Smooth muscle cell (in vitro differentiated cells): ENCODE measurements at regions not wholly inside any gene's neighbourhood (a gene's known extent, or its start where the extent isn't known, plus 50 kb on each side); places are given as distances from the start of the nearest gene placed in this dataset.

Experiments
- DNase-seq: peaks from one replicate; lab custom pipeline; 2025; ENCODE audit not compliant: unreplicated experiment; lab: John Stamatoyannopoulos, UW
- H2AFZ ChIP-seq: fragments of 200-600 bp; sonication (generic); 2 replicates; pipeline ENCODE4 v1.6.0; 2016; ENCODE audit warnings: antibody characterized with exemption, low read depth, mild to moderate bottlenecking
- H3F3A ChIP-seq: fragments of 200-600 bp; sonication (generic); 2 replicates; pipeline ENCODE4 v1.6.0; 2017; ENCODE audit warnings: antibody characterized with exemption, low read depth
- H3K27ac ChIP-seq: fragments of 200-600 bp; sonication (generic); 2 replicates; pipeline ENCODE4 v1.5.1; 2016; ENCODE audit warnings: low read depth, mild to moderate bottlenecking
- H3K27me3 ChIP-seq: fragments of 200-600 bp; sonication (generic); 2 replicates; pipeline ENCODE4 v1.6.1; 2016; ENCODE audit warnings: low read depth, mild to moderate bottlenecking
- H3K36me3 ChIP-seq: fragments of 200-600 bp; sonication (generic); 2 replicates; pipeline ENCODE4 v1.5.1; 2016; ENCODE audit warnings: low read depth
- H3K4me1 ChIP-seq: fragments of 200-600 bp; sonication (generic); 2 replicates; pipeline ENCODE4 v1.5.1; 2016; ENCODE audit warnings: low read depth
- H3K4me2 ChIP-seq: fragments of 200-600 bp; sonication (generic); 2 replicates; pipeline ENCODE4 v1.6.0; 2016; ENCODE audit warnings: mild to moderate bottlenecking
- H3K4me3 ChIP-seq: fragments of 200-600 bp; sonication (generic); 2 replicates; pipeline ENCODE4 v1.5.1; 2016; ENCODE audit warnings: mild to moderate bottlenecking
- H3K79me2 ChIP-seq: fragments of 200-600 bp; sonication (generic); 2 replicates; pipeline ENCODE4 v1.6.0; 2016; ENCODE audit warnings: low read depth, mild to moderate bottlenecking
- H3K9ac ChIP-seq: fragments of 200-600 bp; sonication (generic); 2 replicates; pipeline ENCODE4 v1.6.0; 2016; ENCODE audit warnings: low read depth
- H3K9me3 ChIP-seq: fragments of 200-600 bp; sonication (generic); replicated peaks from 2 replicates; pipeline ENCODE4 v1.5.1; 2016; ENCODE audit warnings: low read depth
- H4K20me1 ChIP-seq: fragments of 200-600 bp; sonication (generic); 2 replicates; pipeline ENCODE4 v1.6.0; 2016; ENCODE audit warnings: low read depth
- CTCF ChIP-seq: fragments of 200-600 bp; sonication (generic); IDR thresholded peaks from 2 replicates; pipeline ENCODE4 v1.5.1; 2017; ENCODE audit warnings: borderline replicate concordance, mild to moderate bottlenecking, antibody characterized with exemption; ENCODE audit not compliant: insufficient read depth, poor library complexity, severe bottlenecking
- WGBS: methylation state at CpG from one replicate; pipeline ENCODE4 v1.1.7; 2016; ENCODE audit warnings: low lambda C conversion rate; 5-methylcytosine and 5-hydroxymethylcytosine counted together

- DNase-seq = no peak
Observed at GRCh38 chr3:194852345-194852744, 166.7 kb downstream of the FAM43A start.

DNA sequence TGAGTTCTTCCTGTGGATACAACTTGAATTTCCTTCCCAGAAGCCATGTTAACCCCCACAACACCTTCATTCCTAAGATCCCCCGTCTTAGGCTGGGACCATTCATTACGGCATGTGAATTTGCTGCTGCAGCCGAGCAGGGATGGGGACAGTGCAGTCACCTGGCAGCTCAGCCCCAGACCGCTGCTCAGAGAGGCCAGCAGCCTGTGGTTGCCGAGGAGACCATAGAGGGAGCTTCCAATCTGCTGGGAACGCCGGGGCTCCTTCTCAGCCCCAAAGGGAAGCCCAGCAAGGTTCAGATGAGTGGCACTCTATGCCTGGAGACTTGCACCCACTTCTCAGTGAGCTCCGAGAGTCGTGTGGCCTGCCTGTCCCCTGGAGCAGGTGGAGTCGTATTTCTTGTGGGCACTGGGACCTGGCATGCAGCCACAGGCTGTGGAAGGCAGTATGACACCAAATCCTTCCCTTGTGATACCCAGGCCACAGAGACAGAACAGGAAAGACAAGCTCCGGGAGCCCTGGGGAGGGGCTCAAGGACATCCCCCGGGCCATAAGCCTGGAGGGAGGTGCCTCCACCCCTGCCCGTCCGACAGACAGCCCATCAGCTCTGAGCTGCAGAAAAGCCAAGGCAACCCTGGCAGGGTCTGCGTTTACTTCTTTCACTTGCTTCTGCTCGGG, 167.3 kb downstream of the FAM43A start:
- no peak overlapping the region for H2AFZ ChIP-seq
- H3K27ac ChIP-seq = no peak overlapping the region
- no peaks in the 10 kb centered on the region for H3K79me2 ChIP-seq
- no peak for TF ChIP-seq CTCF
- H4K20me1 ChIP-seq = no peaks in the 10 kb centered on the region
- no peak overlapping the region for H3K4me3 ChIP-seq
- no peak overlapping the region for H3K9ac ChIP-seq
- H3F3A ChIP-seq = no peaks in the 10 kb centered on the region
- 80% methylated on average over 15 of the region's 16 CpGs for WGBS
- no peak overlapping the region for H3K4me2 ChIP-seq
- no peaks in the 10 kb centered on the region for H3K36me3 ChIP-seq
- H3K9me3 ChIP-seq = no peaks in the 10 kb centered on the region
- H3K27me3 ChIP-seq = no peaks in the 10 kb centered on the region
- no peaks in the 10 kb centered on the region for H3K4me1 ChIP-seq
- no peak for DNase-seq

More at GRCh38 chr3:194852345-194852744, 166.7 kb downstream of the FAM43A start:
- TF ChIP-seq CTCF = no peak
- Histone ChIP-seq H3K4me1 (no peaks in the 10 kb centered on the region), H3K36me3 (no peaks in the 10 kb centered on the region), H3F3A (no peaks in the 10 kb centered on the region), H4K20me1 (no peaks in the 10 kb centered on the region), H3K4me2 (no peak overlapping the region), H3K27ac (no peak overlapping the region), H3K9ac (no peak overlapping the region), H3K9me3 (no peaks in the 10 kb centered on the region), H3K4me3 (no peak overlapping the region), H2AFZ (no peak overlapping the region), H3K27me3 (no peaks in the 10 kb centered on the region), H3K79me2 (no peaks in the 10 kb centered on the region)
- WGBS = 84% methylated on average over 22 of the region's 22 CpGs

GRCh38 chr3:194854206-194854605, 168.5 kb downstream of the FAM43A start:
- H3K4me2 ChIP-seq = no peak overlapping the region
- H3K27me3 ChIP-seq = no peaks in the 10 kb centered on the region
- no peak overlapping the region for H3K4me3 ChIP-seq
- no peaks in the 10 kb centered on the region for H3F3A ChIP-seq
- no peak overlapping the region for H2AFZ ChIP-seq
- H3K36me3 ChIP-seq = no peaks in the 10 kb centered on the region
- 81% methylated on average over 4 of the region's 4 CpGs for WGBS
- no peak for TF ChIP-seq CTCF
- no peak for DNase-seq
- H3K27ac ChIP-seq = no peak overlapping the region
- H3K4me1 ChIP-seq = no peaks in the 10 kb centered on the region
- H4K20me1 ChIP-seq = no peaks in the 10 kb centered on the region
- no peaks in the 10 kb centered on the region for H3K79me2 ChIP-seq
- no peaks in the 10 kb centered on the region for H3K9me3 ChIP-seq
- H3K9ac ChIP-seq = no peak overlapping the region
